ENCODE measurements at regions not wholly inside any gene's neighbourhood (a gene's known extent, or its start where the extent isn't known, plus 50 kb on each side); places are given as distances from the start of the nearest gene placed in this dataset.
"Not testable (repeated sequence)": the region's sequence is repeated elsewhere in the genome, so short reads cannot be mapped to it uniquely, and the experiment has no call there.

- no peak for TF ChIP-seq CTCF (IDR thresholded peaks at IDR 0.05; ENCODE audit: insufficient read depth, low read depth, low read length)
- DNase-seq (ENCODE audit: low read depth): no peak
- H3K4me3 ChIP-seq (ENCODE audit: low read depth, low read length): no peak overlapping the region
These were observed 1176.5 kb upstream of the TMEFF2 start for GRCh38 chr2:193371200-193371599.

DNA sequence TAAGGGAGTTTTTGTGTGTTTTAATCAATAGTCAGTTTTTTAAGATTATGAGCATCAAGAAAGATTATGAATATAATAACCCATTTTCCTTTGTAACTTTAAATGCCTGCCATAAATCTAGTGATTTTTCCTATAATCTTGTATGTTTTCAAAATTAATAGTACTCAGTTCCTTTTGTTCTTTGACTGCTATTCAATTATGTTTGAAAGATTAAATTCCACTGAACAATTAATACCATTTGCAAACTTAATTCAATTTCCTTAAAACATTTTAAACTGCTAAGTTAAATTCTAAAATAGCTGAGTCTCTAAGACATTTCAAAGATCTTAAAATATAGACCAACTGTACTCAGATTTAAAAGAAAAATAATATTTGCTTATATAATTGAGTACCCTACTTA lies 1173.9 kb upstream of the TMEFF2 start:
- no peak for TF ChIP-seq CTCF (IDR thresholded peaks at IDR 0.05; ENCODE audit: insufficient read depth, low read depth, low read length)
- no peak for DNase-seq (ENCODE audit: low read depth)
- H3K4me3 ChIP-seq (ENCODE audit: low read depth, low read length): no peak overlapping the region

DNA sequence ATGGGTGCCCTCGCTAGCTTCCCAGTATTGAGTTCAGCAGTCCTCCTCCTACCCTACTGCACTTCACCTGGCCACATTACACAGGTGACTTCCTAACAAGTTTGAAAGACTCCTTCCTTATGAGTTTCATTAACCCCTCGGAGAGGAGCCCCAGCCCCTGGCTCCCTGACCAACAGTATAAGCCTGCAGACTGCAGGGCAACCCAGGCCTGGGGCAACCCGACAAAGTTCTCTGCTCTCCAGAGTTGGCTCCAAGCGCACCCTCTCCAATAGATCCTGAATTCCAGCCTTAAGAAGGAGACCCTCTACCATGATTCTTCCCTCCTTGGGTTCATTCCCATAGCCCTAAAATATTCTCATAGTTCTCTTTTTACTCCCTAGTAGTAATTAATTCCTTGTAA lies 1162.8 kb upstream of the TMEFF2 start:
- H3K4me3 ChIP-seq (ENCODE audit: low read depth, low read length): no peak overlapping the region
- no peak for DNase-seq (ENCODE audit: low read depth)
- no peak for TF ChIP-seq CTCF (IDR thresholded peaks at IDR 0.05; ENCODE audit: insufficient read depth, low read depth, low read length)

DNA sequence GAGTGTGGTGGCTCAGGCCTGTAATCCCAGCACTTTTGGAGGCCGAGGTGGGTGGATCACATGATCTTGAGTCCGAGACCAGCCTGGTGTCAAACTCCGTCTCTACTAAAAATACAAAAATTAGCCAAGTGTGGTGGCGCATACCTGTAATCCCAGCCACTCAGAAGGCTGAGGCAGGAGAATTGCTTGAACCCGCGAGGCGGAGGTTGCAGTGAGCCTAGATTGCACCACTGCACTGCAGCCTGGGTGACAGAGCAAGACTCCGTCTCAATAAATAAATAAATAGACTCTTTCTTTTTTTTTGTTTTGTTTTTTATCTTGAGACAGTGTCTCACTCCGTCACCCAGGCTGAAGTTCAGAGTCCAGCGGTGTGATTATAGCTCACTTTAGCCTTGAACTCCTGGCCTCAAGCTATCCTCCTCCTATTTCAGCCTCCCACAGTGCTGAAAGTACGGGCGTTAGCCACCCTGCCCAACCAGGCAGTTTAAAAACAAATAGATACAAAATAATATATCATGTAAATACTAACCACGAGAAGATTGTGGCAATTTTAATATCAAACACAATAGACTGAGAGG lies 1158.0 kb upstream of the TMEFF2 start:
- DNase-seq (ENCODE audit: low read depth); H3K4me3 ChIP-seq (ENCODE audit: low read depth, low read length): not testable (repeated sequence)

- H3K4me3 ChIP-seq (ENCODE audit: low read depth, low read length): no peak overlapping the region
- no peak for TF ChIP-seq CTCF (IDR thresholded peaks at IDR 0.05; ENCODE audit: insufficient read depth, low read depth, low read length)
- DNase-seq (ENCODE audit: low read depth): no peak
These were observed 1155.8 kb upstream of the TMEFF2 start for GRCh38 chr2:193350509-193350908.

GRCh38 chr2:193349642-193350041 lies 1154.9 kb upstream of the TMEFF2 start:
- TF ChIP-seq CTCF (IDR thresholded peaks at IDR 0.05; ENCODE audit: insufficient read depth, low read depth, low read length): no peak
- no peak for DNase-seq (ENCODE audit: low read depth)
- H3K4me3 ChIP-seq (ENCODE audit: low read depth, low read length): no peak overlapping the region

DNA sequence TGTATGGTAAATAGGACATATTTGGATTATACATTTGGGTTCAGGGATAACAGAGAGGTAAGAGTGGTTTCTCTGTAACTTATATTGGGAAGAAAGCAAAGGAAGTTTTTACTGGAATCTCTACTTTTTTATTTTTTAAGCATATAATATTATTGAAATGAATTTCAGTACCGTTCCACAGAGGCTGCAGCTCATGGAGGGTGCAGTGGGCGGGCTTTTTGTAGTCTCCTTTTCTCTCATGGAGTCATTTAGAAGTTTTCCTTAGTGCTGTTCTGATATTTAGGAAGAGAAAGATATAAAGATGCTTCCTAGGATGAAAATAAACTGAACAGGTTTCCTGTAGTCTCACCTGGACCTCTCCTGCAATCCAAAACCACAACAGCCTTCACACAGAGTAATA lies 1153.3 kb upstream of the TMEFF2 start:
- no peak for DNase-seq (ENCODE audit: low read depth)
- H3K4me3 ChIP-seq (ENCODE audit: low read depth, low read length): no peak overlapping the region
- TF ChIP-seq CTCF (IDR thresholded peaks at IDR 0.05; ENCODE audit: insufficient read depth, low read depth, low read length): no peak

Data from fibroblast of villous mesenchyme (primary cell).